ENCODE measurements at regions not wholly inside any gene's neighbourhood (a gene's known extent, or its start where the extent isn't known, plus 50 kb on each side); places are given as distances from the start of the nearest gene placed in this dataset.
A peak's percentile ranks its signal among the peaks of the same experiment; 100 is the strongest.

DNA sequence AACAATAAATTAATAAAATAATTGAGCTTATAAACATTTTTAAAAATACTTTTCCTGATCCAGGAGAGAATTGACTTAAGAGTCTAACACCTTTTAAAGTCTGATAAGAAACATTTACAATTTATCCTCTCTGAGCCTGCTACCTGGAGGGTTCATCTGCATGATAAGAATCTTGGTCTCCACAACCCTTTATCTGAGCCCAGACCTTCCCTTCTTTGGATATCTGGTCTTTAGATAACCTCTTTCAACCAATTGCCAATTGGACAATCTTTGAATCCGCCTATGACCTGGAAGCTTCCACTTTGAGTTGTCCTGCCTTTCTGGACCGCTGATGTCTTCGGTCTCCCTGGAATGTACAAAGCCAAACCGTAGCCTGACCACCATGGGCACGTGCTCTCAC, 1393.3 kb upstream of the TMEM132C start:
- ATAC-seq (no peak), DNase-seq (ENCODE audit: low spot score) (no peak)
- intact Hi-C loops (cut with DNase I): no loop called here

- peak; percentile 73 for DNase-seq (ENCODE audit: low spot score)
- intact Hi-C loops (cut with DNase I): no loop called here
- ATAC-seq: peak; percentile 71
Measured at GRCh38 chr12:126874427-126875026, 1392.4 kb upstream of the TMEM132C start.

GRCh38 chr12:126879842-126880241, 1387.1 kb upstream of the TMEM132C start:
- ATAC-seq: no peak
- no peak for DNase-seq (ENCODE audit: low spot score)
- intact Hi-C loops (cut with DNase I): no loop called here

GRCh38 chr12:126883697-126884096, 1383.3 kb upstream of the TMEM132C start:
- no peak for DNase-seq (ENCODE audit: low spot score)
- ATAC-seq: no peak
- intact Hi-C loops (cut with DNase I): no loop called here

- no peak for ATAC-seq
- DNase-seq (ENCODE audit: low spot score): no peak
- intact Hi-C loops (cut with DNase I): no loop called here
Measured at GRCh38 chr12:126889501-126889900, 1377.5 kb upstream of the TMEM132C start.

DNA sequence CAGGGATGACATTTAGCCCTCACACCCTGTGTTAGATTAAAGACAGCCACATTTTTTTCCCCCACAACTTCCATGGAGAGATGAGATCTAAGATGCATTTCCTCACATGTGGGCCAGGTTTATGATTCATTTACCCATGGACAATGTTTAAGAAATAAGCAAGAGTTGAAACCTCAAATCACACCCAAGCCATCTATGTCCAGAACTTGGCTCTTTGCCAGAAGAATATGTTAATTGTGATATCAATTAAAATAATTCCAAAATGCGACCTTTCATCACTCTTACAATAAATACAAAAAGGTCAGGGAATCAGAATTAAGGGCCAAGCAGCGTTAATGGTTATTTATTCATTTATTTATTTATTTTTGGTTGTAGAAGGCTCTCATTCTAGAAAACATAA, 1376.9 kb upstream of the TMEM132C start:
- DNase-seq (ENCODE audit: low spot score) (no peak), ATAC-seq (no peak)
- intact Hi-C loops (cut with DNase I): no loop called here

DNA sequence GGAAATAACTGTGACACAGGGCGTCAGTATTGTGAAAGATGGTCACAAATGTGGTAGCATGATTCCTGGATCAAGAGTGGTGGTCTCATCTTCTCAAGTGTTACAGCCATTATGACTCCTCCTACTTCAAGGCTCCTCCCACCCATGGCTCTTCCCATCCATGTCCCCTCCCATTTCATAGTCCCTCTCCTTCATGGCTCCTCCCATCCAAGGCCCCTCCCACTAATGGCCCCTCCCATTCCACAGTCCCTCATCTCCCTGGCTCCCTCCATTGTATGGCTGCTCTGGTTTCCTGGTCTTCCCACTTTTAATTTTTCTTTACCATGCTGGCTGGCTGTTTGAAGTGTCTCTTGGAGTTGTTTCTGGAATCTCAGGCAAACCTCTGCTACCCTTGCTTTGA, 1375.2 kb upstream of the TMEM132C start:
- ATAC-seq (no peak), DNase-seq (ENCODE audit: low spot score) (no peak)
- intact Hi-C loops (cut with DNase I): no loop called here

DNA sequence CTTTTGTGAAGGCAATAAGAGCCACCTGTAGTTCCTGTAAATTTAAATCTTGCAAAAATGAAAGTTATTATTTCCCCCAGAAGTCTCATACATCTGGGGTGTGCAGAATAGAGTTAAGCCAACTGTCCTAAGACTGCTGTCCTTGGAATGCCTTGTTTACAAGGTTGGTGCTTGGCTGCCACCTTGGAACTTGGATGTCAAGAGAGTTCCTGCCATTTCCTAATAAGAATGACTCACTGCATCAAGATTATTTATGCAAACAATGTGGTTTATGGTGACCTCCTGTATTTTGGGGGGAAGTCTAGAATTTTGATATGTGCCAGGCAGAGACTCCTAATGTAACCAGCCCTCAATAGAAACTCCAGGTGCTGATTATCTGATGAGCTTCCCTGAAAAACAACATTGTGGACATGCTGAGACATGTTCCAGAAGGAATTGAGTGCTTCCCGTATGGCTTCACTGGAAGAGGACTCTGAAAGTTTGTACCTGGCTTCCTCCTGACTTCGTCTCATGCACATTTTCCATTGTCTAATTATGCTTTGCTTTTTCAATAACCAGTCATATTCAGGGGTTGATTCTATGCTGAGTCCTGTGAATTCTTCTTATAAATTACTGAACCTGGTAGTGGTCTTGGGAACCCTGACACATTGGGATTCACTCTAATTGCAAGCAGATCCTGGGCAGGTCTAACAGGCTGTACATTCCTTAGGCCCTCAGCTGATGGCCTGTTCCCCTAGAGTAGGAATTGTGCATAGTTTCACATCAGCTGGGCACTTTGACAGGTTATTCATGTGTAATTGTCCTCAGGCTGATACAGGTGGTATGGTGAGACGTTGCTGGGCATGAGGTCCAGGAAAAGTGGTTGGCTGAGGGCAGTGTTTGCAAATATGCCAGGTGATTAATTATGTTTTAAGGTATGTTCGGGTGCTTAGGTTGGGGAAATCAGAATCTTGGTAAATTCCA, 1370.7 kb upstream of the TMEM132C start:
- intact Hi-C loops (cut with DNase I): no loop called here
- DNase-seq (ENCODE audit: low spot score) (no peak), ATAC-seq (no peak)

DNA sequence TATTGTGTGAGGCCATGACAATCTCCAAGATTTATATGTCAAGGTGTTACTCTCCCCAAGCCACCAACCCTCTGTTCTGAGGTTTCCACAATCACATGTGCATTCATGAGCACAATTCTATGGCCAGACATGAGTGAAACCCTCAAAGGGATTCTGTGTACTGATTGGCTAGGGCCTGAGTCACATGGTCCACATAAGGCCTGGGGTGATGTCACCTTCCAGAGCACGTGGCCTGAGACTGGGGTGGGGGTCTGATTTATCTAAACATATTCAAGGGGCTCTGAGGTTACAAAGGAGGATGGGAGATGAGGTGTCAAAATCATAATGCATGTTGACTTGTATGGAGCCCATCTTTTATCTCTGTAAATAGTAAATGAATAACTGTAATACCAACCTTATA, 1369.9 kb upstream of the TMEM132C start:
- DNase-seq (ENCODE audit: low spot score) (no peak), ATAC-seq (no peak)
- intact Hi-C loops (cut with DNase I): no loop called here

DNA sequence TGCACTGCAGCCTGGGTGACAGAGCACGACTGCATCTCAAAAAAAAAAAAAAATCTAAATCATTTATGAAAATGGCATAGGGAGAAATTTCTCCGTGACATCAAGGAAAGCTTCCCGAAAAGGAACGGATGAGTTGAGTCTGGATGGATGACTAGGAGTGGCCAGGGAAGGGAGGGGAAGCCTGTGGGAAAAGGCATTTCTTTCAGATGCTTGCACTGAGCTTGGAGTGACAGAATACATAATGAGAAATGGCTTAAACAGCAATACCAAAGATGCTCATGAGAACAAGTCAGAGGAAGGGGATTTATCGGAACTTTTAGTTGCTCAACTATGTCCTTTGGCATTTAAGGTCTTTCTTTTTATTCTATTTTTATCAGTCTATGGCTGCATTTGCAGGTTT, 1369.2 kb upstream of the TMEM132C start:
- intact Hi-C loops (cut with DNase I): no loop called here
- ATAC-seq (no peak), DNase-seq (ENCODE audit: low spot score) (no peak)

DNA sequence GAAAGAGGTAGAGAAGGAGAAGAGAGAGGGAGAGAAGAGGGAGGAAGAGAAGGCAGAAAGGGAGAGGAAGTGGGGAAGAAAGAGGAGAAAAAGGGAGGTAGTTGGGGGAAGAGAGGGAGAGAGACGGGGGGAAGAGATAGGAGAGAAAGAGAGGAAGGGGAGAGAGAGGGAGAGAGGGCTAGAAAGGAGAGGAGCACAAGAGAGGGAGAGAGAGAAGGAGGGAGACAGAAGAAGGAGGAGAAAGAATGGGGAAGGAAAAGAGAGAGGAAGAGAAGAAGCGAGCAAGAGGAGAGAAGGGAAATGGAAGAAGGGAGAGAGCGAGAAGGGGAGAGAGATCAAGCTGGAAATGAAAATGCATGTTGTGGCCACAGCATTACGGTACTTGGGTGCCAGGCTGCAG, 1368.4 kb upstream of the TMEM132C start:
- DNase-seq (ENCODE audit: low spot score) (no peak), ATAC-seq (no peak)
- intact Hi-C loops (cut with DNase I): no loop called here

- intact Hi-C loops (cut with DNase I): no loop called here
- DNase-seq (ENCODE audit: low spot score) (no peak), ATAC-seq (no peak)
Measured at GRCh38 chr12:126899926-126900792, 1366.8 kb upstream of the TMEM132C start.

DNA sequence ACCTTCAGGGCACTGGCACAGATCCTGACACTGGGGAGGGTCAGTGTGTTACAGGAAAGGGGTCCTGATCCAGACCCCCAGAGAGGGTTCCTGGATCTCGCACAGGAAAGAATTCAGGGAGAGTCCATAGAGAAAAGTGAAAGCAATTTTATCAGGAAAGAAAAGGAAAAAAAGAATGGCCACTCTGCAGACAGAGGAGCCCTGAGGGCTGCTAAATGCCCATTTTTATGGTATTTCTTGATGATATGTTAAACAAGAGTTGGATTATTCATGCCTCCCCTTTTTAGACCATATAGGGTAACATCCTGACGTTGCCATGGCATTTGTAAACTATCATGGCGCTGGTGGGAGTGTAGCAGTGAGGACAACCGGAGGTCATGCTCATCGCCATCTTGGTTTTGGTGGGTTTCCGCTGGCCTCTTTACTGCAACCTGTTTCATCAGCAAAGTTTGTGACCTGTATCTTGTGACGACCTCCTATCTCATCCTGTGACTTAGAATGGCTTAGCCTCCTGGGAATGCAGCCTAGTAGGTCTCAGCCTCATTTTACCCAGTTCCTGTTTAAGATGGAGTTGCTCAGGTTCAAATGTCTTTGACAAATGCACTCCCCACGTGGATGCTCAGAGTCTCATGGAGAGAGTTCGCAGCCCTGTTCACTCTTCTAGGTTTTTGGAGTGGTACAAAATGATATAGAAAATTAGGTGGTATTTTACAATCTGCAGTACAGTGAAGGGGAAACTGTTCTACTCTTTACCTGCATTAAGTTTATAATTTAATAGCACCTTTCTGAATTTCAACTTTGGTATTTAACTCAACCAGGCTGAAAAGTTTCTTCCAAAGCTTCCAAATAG, 1363.7 kb upstream of the TMEM132C start:
- ATAC-seq (no peak), DNase-seq (ENCODE audit: low spot score) (no peak)
- intact Hi-C loops (cut with DNase I): no loop called here

- DNase-seq (ENCODE audit: low spot score) (no peak), ATAC-seq (no peak)
- intact Hi-C loops (cut with DNase I): no loop called here
Measured at GRCh38 chr12:126905752-126906151, 1361.2 kb upstream of the TMEM132C start.

DNA sequence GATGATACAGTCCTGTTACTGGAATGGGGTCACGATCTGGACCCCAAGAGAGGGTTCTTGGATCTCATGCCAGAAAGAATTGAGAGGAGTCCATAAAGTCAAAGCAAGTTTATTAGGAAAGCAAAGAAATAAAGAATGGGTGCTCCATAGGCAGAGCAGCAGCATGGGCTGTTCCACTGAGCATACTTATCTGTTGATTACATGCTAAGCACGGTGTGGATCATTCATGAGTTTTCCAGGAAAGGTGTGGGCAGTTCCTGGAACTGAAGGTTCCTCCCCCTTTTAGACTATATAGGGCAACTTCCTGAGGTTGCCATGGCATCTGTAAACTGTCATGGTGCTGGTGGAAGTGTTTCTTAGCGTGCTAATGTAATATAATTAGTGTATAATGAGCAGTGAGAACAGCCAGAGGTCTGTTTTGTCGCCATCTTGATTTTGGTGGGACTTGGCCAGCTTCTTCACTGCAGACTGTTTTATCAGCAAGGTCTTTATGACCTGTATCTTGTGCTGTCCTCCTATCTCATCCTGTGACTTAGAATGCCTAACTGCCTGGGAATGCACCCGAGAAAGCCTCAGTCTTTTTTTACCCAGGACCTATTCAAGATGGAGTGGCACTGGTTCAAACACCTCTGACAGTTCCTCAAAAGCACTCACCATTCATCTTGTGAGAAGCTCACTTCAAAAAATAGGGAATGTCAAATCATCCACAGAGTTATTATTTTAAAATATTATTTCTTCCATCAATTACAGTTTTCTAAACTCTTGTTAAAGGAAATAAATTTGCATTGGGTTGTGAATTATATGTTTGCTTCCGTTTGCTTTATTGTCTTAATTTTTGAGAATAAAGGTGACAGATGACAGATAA, 1358.8 kb upstream of the TMEM132C start:
- no peak for DNase-seq (ENCODE audit: low spot score)
- ATAC-seq: no peak
- intact Hi-C loops (cut with DNase I): no loop called here

DNA sequence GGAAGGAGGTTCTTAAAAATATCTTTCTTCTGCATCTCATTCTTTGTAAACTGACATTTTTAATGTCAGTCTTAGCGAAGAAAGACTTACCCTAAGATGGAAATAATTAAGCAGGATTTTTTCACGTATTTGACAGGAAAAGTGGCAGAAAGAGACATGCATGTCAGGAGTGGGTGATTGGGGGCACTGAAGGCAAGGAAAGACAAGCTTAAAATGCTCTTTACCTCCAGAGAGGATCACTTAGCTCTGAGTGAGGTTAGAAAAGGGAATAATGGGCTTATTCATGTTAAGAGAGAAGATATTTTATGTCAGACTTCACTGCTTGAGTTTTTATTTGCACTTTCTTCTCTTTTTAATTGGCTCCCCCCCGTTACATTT, 1358.2 kb upstream of the TMEM132C start:
- intact Hi-C loops (cut with DNase I): no loop called here
- DNase-seq (ENCODE audit: low spot score): no peak
- ATAC-seq: no peak

DNA sequence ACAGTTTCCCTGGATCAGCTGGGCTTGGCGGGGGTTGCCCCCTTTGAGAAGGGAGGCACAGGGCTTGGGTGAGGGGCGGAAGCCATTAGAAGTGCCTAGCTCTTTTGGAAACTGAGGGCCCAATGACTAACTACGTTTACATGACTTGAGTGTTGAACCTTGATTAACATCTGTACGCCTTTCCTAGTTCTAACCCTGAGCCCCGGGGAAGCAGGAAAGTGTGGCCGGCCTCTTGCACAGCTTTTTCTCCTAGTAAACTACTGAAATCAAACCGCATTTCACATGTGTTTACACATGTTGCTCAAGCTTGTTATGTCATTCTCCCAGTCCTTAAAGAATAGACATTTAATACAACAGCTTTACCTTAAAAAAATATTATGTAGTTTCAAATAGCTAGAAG, 1356.4 kb upstream of the TMEM132C start:
- ATAC-seq: no peak
- no peak for DNase-seq (ENCODE audit: low spot score)

GRCh38 chr12:126912111-126912510, 1354.9 kb upstream of the TMEM132C start:
- ATAC-seq: no peak
- DNase-seq (ENCODE audit: low spot score): no peak
- intact Hi-C loops (cut with DNase I): no loop called here

More for the DNA sequence above, 1356.4 kb upstream of the TMEM132C start:
- intact Hi-C loops (cut with DNase I): no loop called here

Measured in sciatic nerve (tissue), 2 donors.